HCT116 (cell line): ENCODE measurements at regions not wholly inside any gene's neighbourhood (a gene's known extent, or its start where the extent isn't known, plus 50 kb on each side); places are given as distances from the start of the nearest gene placed in this dataset.

Experiments used
- ATAC-seq: fragments of 200-7000 bp; cut with Tn5 transposase; 2 replicates; pipeline ENCODE4 v1.9.1; 2020; ENCODE audit warnings: mild to moderate bottlenecking, moderate library complexity
- BruUV-seq: library from RNA; stranded (reverse); fragments of 400-500 nt; replicated peaks from 2 replicates; lab custom pipeline; 2021; lab: Mats Ljungman, UMichigan
- CTCF ChIA-PET: fragments of 300-600 bp; sonication (Branson Sonifier 250); formaldehyde crosslinking; loops from one replicate; lab custom pipeline; 2021; ENCODE audit warnings: antibody characterized with exemption; lab: Charles Lee
- POLR2A ChIA-PET: fragments of 300-600, 350-600 bp; sonication (Branson Sonifier 250); formaldehyde crosslinking; loops from one replicate; lab custom pipeline; 2021; ENCODE audit warnings: antibody characterized with exemption; lab: Charles Lee
- RAD21 ChIA-PET, 2 experiments: fragments of 300-600 bp; sonication (Branson Sonifier 250); formaldehyde crosslinking; loops; one replicate each; lab custom pipeline; 2023; ENCODE audit warnings: low total read pairs in 2 of 2; ENCODE audit not compliant: uncharacterized antibody in 2 of 2, unreplicated experiment in 2 of 2, low non-redundant PET in 1 of 2; lab: Charles Lee
- DNase-seq: peaks from one replicate; pipeline ENCODE4 v3.0.0-alpha.2; 2010; ENCODE audit warnings: low read depth, low spot score
- H2AFZ ChIP-seq: fragments of 200-600 bp; shearing (Covaris generic), sonication (generic); 2 replicates; pipeline ENCODE4 v1.6.1; 2017; ENCODE audit warnings: low read depth, mixed run types, mixed read lengths, antibody characterized with exemption, low read length; ENCODE audit not compliant: poor library complexity, severe bottlenecking
- H3K27ac ChIP-seq: 2 replicates; pipeline ENCODE4 v1.5.1; 2012; ENCODE audit warnings: low read depth, low read length
- H3K27me3 ChIP-seq: fragments of 200-600 bp; sonication (generic); 2 replicates; pipeline ENCODE4 v1.6.1; 2016; ENCODE audit warnings: mixed run types, low read length, mixed read lengths; ENCODE audit not compliant: insufficient read depth
- H3K36me3 ChIP-seq, 2 experiments: fragments of 200-500 bp in 1 of 2; fragments of 200-600 bp in 1 of 2; sonication (Bioruptor generic) in 1 of 2; sonication (generic) in 1 of 2; 2 replicates each; pipeline versions ENCODE4 v1.5.1 to v1.6.1; 2014 to 2016; ENCODE audit warnings: low read length in 2 of 2, inconsistent platforms in 1 of 2, mixed read lengths in 1 of 2, mixed run types in 1 of 2; ENCODE audit not compliant: insufficient read depth in 2 of 2, control insufficient read depth in 1 of 2
- H3K4me1 ChIP-seq, 2 experiments: fragments of 200-600 bp in 1 of 2; sonication (generic) in 1 of 2; 2 replicates each; pipeline versions ENCODE4 v1.5.1 to v1.6.1; 2012 to 2017; ENCODE audit warnings: low read length in 2 of 2, inconsistent platforms in 1 of 2, mild to moderate bottlenecking in 1 of 2, mixed read lengths in 1 of 2, mixed run types in 1 of 2, moderate library complexity in 1 of 2; ENCODE audit not compliant: insufficient read depth in 2 of 2, control insufficient read depth in 1 of 2
- H3K4me2 ChIP-seq: fragments of 200-600 bp; sonication (generic); 2 replicates; pipeline ENCODE4 v1.6.1; 2017; ENCODE audit warnings: mixed run types, low read length, mixed read lengths
- H3K4me3 ChIP-seq, 2 experiments: fragments of 200-600 bp in 1 of 2; sonication (generic) in 1 of 2; replicated peaks in 1 of 2; 2 replicates each; pipeline ENCODE4 v1.5.1; 2011 to 2016; ENCODE audit warnings: low read length in 2 of 2, control low read depth in 1 of 2, low read depth in 1 of 2, mild to moderate bottlenecking in 1 of 2, mixed read lengths in 1 of 2, mixed run types in 1 of 2
- H3K79me2 ChIP-seq: fragments of 200-600 bp; sonication (generic); 2 replicates; pipeline ENCODE4 v1.6.1; 2017; ENCODE audit warnings: mild to moderate bottlenecking, mixed run types, low read length, moderate library complexity, mixed read lengths; ENCODE audit not compliant: insufficient read depth
- H3K9ac ChIP-seq: fragments of 200-600 bp; sonication (generic); 2 replicates; pipeline ENCODE4 v1.6.1; 2016; ENCODE audit warnings: low read length, mixed read lengths
- H3K9me2 ChIP-seq: fragments of 200-600 bp; sonication (generic), shearing (Covaris generic); 2 replicates; pipeline ENCODE4 v1.6.1; 2017; ENCODE audit warnings: mixed run types, mild to moderate bottlenecking, moderate library complexity; ENCODE audit not compliant: insufficient read depth
- H3K9me3 ChIP-seq, 2 experiments: fragments of 200-500 bp in 1 of 2; fragments of 200-600 bp in 1 of 2; sonication (Bioruptor generic) in 1 of 2; sonication (generic) in 1 of 2; 2 replicates each; pipeline ENCODE4 v1.6.1; 2014 to 2017; ENCODE audit warnings: low read length in 2 of 2, mixed read lengths in 2 of 2, inconsistent platforms in 1 of 2, low read depth in 1 of 2, mild to moderate bottlenecking in 1 of 2, mixed run types in 1 of 2, moderate library complexity in 1 of 2; ENCODE audit not compliant: control insufficient read depth in 1 of 2, insufficient read depth in 1 of 2
- H4K20me1 ChIP-seq: fragments of 200-600 bp; sonication (generic), shearing (Covaris generic); 2 replicates; pipeline ENCODE4 v1.6.1; 2017; ENCODE audit warnings: mixed run types, mild to moderate bottlenecking, moderate library complexity; ENCODE audit not compliant: insufficient read depth
- ATF3 ChIP-seq: IDR thresholded peaks from 2 replicates; pipeline ENCODE4 v1.6.1; 2012
- CBX3 ChIP-seq: IDR thresholded peaks from 2 replicates; pipeline ENCODE4 v1.6.1; 2012; ENCODE audit warnings: low read depth
- CEBPB ChIP-seq: IDR thresholded peaks from 2 replicates; pipeline ENCODE4 v1.6.1; 2012; ENCODE audit warnings: low read depth
- CTCF ChIP-seq, 3 experiments: fragments of 200-600 bp in 1 of 3; sonication (generic) in 1 of 3; IDR thresholded peaks in 2 of 3; conservative IDR thresholded peaks in 1 of 3; 2 replicates each; pipeline ENCODE4 v1.5.1; 2012 to 2017; ENCODE audit warnings: low read depth in 2 of 3, low read length in 2 of 3, antibody characterized with exemption in 1 of 3, borderline replicate concordance in 1 of 3, control low read depth in 1 of 3, mild to moderate bottlenecking in 1 of 3, mixed read lengths in 1 of 3, mixed run types in 1 of 3, moderate library complexity in 1 of 3; ENCODE audit not compliant: insufficient read depth in 1 of 3
- EGR1 ChIP-seq: IDR thresholded peaks from 2 replicates; pipeline ENCODE4 v1.6.1; 2012; ENCODE audit warnings: low read depth
- ELF1 ChIP-seq: IDR thresholded peaks from 2 replicates; pipeline ENCODE4 v1.6.1; 2012; ENCODE audit warnings: low read depth, borderline replicate concordance
- EZH2 ChIP-seq: fragments of 200-600 bp; sonication (generic); IDR thresholded peaks from 2 replicates; pipeline ENCODE4 v1.6.1; 2017; ENCODE audit warnings: antibody characterized with exemption, mixed run types
- EZH2phosphoT487 ChIP-seq: fragments of 200-600 bp; IDR thresholded peaks from 2 replicates; pipeline ENCODE4 v1.6.1; 2018; ENCODE audit warnings: antibody characterized with exemption, borderline replicate concordance
- FOSL1 ChIP-seq: IDR thresholded peaks from 2 replicates; pipeline ENCODE4 v1.6.1; 2012; ENCODE audit warnings: low read depth
- JUND ChIP-seq: IDR thresholded peaks from 2 replicates; pipeline ENCODE4 v1.6.1; 2012
- MAX ChIP-seq: IDR thresholded peaks from 2 replicates; pipeline ENCODE4 v1.6.1; 2012
- POLR2A ChIP-seq: IDR thresholded peaks from 2 replicates; pipeline ENCODE4 v1.7.0; 2011; ENCODE audit warnings: borderline replicate concordance; ENCODE audit not compliant: insufficient read depth, insufficient read length; ENCODE audit errors: extremely low read depth
- POLR2AphosphoS5 ChIP-seq: IDR thresholded peaks from 2 replicates; pipeline ENCODE4 v1.6.1; 2011; ENCODE audit warnings: mild to moderate bottlenecking, low read depth, low read length, moderate library complexity
- RAD21 ChIP-seq: IDR thresholded peaks from 2 replicates; pipeline ENCODE4 v1.6.1; 2012; ENCODE audit warnings: low read depth, mild to moderate bottlenecking
- SP1 ChIP-seq: IDR thresholded peaks from 2 replicates; pipeline ENCODE4 v1.6.1; 2012; ENCODE audit warnings: low read depth
- SRF ChIP-seq: IDR thresholded peaks from 2 replicates; pipeline ENCODE4 v1.6.1; 2012; ENCODE audit warnings: low read depth
- TCF7L2 ChIP-seq: IDR thresholded peaks from 2 replicates; pipeline ENCODE4 v1.7.0; 2011; ENCODE audit warnings: borderline replicate concordance, inconsistent platforms; ENCODE audit not compliant: insufficient read depth, insufficient read length; ENCODE audit errors: extremely low read depth
- ZBTB33 ChIP-seq: IDR thresholded peaks from 2 replicates; pipeline ENCODE4 v1.6.1; 2011; ENCODE audit warnings: mild to moderate bottlenecking, low read length, moderate library complexity; ENCODE audit not compliant: insufficient replicate concordance; ENCODE audit errors: extremely low read depth
- ZNF274 ChIP-seq: fragments of 200-500 bp; sonication (Bioruptor generic); IDR thresholded peaks from 2 replicates; pipeline ENCODE4 v1.6.1; 2014; ENCODE audit warnings: mild to moderate bottlenecking, low read depth, low read length, inconsistent platforms
- intact Hi-C: fragments of 100-400 bp; cut with micrococcal nuclease; formaldehyde crosslinking; loops from 2 replicates; pipeline ENCODE4 v1.10.0; 2022

- H4K20me1 ChIP-seq = no peaks in the 10 kb centered on the region
- no TSS peak for BruUV-seq
- ATAC-seq = no peak
- intact Hi-C loops = no loop called here
- TF ChIP-seq ATF3 = no peak
- TF ChIP-seq TCF7L2 = no peak
- TF ChIP-seq ZNF274 = no peak
- no peak for TF ChIP-seq POLR2A
- TF ChIP-seq RAD21 = no peak
- TF ChIP-seq POLR2AphosphoS5 = no peak
- TF ChIP-seq ZBTB33 = no peak
- no peak for TF ChIP-seq ELF1
- no peak for TF ChIP-seq CEBPB
- TF ChIP-seq CTCF (IDR thresholded peaks at IDR 0.05 in 2 of 3, conservative IDR thresholded peaks at IDR 0.05 in 1 of 3; ENCODE audit: borderline replicate concordance in 1 of 3, insufficient read depth in 1 of 3, low read depth in 2 of 3, low read length in 2 of 3) = no peak
- no peak for TF ChIP-seq SP1
- TF ChIP-seq SRF = no peak
- no peak for TF ChIP-seq FOSL1
- no peak for TF ChIP-seq CBX3
- no peak for TF ChIP-seq JUND
- no peak for TF ChIP-seq EZH2phosphoT487
- no peak for TF ChIP-seq EGR1
- no peak for TF ChIP-seq EZH2
- TF ChIP-seq MAX = no peak
- TF ChIP-seq, all 23 proteins: peak for 0
- Histone ChIP-seq H3K4me2 (no peak overlapping the region), H3K9ac (no peak overlapping the region), H3K9me3 (no peaks in the 10 kb centered on the region), H3K27me3 (no peaks in the 10 kb centered on the region), H3K79me2 (no peaks in the 10 kb centered on the region), H2AFZ (no peak overlapping the region), H3K4me1 (no peaks in the 10 kb centered on the region), H3K27ac (no peak overlapping the region), H3K36me3 (no peaks in the 10 kb centered on the region), H3K4me3 (no peak overlapping the region), H3K9me2 (no peaks in the 10 kb centered on the region)
- ChIA-PET RAD21 (no interaction called here), CTCF (no interaction called here), POLR2A (no interaction called here)
- no peak for DNase-seq
These were observed 536.0 kb upstream of the TBL1XR1 start for GRCh38 chr3:177733233-177733632.
